HG03039 (cell line): ENCODE measurements at regions not wholly inside any gene's neighbourhood (a gene's known extent, or its start where the extent isn't known, plus 50 kb on each side); places are given as distances from the start of the nearest gene placed in this dataset.
"Not testable (repeated sequence)": the region's sequence is repeated elsewhere in the genome, so short reads cannot be mapped to it uniquely, and the experiment has no call there.

ENCODE experiments used
- ATAC-seq: cut with Tn5 transposase; IDR thresholded peaks from one replicate; pipeline ENCODE4 v1.9.1; 2021; ENCODE audit warnings: mild to moderate bottlenecking, moderate library complexity; ENCODE audit not compliant: unreplicated experiment

DNA sequence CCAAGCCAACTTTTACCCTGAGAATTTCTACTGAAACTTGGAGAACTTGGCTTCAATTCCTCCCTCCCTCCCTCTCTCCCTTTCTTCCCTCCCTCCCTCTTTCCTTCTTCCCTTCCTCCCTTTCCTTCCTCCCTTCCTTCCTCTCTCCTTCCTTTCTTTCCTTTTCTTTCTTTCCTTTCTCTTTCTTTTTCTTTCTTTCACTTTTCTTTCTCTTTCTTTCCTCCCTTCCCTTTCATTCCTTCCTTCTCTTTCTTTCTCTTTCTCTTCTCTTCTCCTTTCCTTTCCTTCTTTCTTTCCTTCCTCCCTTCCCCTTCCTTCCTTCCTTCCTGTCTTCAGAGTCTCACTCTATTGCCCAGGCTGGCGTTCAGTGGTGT is 268.1 kb upstream of the SDK2 start:
- ATAC-seq, result no peak

DNA sequence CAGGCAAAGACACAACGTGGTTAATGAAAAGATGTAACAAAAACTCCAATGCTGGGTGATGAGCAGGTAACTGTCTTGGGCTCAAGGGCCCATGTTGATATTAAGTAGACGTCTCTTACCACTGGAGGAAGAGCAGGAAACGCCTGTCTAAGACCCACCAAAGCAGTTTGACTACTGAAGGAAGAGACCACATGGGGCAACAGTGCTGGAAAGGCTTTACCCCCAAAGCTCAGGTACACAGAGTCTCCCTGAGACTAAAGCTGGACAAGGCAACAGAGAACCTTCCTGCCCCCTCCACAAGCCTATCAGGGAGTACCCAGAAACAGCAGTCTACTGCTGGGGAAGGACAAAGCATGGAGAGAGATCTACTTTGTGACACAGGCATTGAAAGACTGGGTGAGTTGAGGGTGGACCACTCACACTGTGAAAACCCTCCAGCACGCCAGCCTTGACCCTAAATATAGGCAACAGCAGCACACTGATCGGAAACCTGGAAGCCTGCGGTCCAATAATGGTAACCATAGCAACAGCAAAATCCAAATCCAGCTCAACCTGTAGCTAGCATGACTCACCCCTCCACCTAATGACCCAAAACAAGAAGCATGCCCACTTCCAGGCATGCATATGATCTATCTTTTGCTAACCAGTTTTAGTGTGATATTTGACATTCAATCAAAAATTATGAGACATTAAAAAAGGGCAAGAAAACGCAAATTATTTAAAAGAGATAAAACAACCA is 270.5 kb upstream of the SDK2 start:
- no peak for ATAC-seq

DNA sequence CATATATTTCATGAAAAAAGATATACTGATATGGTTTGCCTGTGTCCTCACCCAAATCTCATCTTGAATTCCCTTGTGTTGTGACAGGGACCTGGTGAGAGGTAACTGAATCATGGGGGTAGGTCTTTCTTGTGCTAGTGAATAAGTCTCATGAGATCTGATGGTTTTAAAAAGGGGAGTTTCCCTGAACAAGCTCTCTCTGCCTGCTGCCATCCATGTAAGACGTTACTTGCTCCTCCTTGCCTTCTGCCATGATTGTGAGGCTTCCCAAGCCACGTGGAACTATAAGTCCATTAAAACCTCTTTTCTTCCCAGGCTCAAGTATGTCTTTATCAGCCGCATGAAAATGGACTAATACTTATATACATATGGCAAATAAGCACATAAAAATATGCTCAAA is 274.8 kb upstream of the SDK2 start:
- ATAC-seq, result not testable (repeated sequence)

DNA sequence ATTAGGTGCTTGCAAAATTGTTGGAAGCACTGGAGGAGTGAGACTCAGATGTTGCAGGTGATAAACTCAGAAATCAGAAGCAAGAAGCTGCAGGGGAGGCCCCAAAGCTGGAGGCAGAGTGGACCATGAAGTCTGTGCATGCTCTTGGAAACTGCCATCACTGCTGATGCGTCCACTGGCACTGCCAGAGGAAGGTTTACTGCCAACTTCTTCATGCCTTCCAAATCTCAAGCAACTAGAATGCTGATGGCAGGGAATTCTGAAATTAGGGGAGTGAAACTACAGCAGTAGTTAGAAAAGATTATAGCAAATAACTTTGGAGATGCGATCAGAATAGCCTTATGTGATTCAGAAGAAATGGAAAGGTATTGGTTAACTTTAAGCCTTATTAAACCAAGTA is 277.1 kb upstream of the SDK2 start:
- no peak for ATAC-seq

DNA sequence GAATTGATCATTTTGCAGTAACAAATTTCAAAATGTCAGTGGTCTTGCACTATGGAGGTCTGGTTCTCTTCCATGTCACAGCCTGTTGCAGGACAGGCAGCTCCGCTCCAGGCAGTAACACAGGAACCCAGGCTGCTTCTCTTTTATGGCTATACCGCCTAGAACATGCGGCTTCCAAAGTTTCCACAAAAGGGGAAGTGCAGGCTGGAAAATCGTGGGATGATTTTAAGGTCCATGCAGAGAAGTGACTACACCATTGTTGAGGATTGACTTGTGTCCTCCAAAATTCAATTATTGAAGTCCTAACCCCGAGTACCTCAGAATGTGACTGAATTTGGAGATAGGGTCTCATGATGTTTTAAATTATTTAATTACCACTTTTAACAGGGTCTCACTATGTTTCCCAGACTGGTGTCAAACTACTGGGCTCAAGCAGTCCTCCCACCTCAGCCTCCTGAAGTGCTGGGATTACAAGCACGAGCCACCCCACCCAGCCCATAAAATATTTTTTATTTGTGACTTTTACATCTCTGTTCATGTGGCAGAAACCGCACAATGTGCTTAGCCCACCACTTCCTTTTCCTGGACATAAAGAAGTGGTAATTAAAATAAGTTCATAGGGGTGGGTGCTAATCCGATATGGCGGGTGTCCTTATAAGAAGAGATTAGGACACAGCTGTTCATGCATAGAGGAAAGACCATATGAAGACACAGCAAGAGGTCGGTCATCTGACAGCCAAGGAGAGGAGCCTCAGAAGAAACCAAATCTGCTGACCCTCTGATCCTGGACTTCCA is 279.2 kb upstream of the RPL38 start:
- no peak for ATAC-seq

DNA sequence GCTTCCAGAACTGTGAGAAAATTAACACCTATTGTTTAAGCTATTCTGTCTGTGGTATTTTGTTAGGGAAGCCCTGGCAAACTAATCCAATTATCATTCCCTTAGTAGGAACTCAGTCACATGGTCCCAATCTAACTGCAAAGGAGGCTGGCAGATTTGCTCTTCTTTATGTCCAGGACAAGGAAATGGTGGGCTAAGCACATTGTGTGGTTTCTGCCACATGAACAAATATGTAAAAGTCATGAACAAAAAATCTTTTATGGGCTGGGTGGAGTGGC is 278.6 kb upstream of the RPL38 start:
- ATAC-seq, result no peak

DNA sequence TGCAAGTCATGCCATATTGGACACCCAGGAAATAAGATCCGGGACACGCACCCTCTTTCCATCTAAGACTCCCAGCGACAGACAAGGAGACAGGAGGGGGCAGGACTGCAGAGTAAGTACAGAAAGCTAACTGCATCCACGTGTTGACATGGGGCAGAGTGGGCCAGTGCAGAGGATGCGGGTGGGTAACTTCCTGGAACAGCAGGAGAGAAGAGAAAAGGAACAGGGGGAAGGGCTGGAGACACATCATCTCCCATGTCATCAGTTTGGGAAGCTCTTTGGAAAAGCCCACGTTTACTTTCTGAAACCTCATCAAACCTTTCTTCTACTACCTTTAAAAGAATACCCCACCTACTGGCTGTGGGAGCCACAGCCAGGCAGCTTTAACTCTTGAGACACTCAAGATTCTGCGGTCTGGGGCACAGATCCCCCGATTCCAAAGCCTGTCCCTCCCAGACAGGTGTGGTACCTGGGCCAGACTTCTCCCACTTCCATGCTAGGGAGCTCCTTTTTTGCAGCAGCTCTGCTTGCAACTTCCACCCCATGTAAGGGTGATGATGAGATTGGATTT is 273.5 kb upstream of the RPL38 start:
- no peak for ATAC-seq

DNA sequence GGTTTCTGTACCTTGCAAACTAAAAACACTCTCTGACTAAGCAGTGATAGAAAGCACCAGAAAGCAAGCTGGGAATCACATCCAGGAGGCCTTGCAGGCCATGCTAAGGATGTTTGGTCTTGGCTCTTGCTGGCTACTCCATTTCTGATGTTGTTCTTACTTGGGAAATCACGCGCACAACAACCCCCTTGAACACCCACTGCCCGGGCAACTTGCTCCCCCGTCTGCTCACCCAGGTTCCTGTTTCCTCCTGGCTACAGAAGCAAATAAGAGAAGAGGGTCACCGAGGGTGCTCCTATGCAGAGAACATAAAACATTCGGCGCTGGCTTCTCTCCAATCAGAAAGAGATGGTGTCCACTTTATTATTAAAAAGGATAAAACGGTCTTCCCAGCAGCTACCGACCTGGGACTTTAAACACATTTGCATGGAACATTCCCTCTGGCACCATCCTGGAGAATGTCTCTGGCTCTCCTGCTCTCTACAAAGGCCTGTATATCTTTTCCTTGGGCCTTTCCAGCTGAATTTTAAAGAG is 271.2 kb upstream of the RPL38 start:
- ATAC-seq, result no peak

DNA sequence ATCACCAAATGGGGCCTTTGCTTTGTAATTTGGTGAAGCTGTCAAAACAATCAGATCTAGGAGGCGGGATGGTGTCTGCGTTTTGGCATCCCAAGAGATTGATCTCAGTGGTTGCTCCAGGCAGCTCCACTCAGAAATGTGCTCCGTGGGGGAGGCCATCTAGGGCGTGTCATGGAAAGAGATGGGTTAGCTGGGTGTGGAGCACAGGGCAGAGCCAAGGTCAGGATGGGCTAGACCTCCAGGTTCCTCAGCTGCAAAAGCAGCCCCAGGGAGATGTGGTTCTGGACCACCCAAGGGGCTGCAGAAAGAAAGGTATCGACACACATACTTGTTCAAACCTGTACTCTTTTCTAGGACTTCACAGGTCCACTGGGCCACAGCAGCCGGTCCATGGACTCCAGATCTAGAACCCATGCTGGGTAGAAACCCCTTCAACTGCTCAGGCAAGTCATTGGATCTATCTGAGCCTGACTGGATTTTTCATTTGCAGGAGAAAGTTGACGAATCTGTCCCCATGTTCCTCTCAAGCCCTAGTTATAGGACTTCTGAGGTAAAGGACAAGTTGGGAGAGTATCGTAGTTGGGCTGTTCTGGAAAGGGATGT is 270.2 kb upstream of the RPL38 start:
- ATAC-seq, result no peak

DNA sequence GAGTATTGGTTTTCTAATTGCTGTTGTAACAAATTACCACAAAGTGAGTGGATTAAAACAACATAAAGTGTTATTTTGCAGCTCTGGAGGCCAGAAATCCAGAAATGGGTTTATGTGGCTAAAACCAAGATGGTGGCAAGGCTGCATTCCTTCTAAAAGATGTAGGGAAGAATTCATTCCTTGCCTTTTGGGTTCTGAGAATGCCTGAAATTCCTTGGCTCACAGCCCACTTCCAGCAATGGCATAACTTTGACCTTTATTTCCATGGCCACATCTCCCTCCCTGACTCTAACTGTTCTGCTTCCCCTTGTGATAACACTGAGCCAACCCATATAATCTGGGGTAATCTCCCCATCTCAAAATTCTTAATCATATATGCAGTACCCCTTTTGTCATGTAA is 269.6 kb upstream of the RPL38 start:
- ATAC-seq, result no peak

DNA sequence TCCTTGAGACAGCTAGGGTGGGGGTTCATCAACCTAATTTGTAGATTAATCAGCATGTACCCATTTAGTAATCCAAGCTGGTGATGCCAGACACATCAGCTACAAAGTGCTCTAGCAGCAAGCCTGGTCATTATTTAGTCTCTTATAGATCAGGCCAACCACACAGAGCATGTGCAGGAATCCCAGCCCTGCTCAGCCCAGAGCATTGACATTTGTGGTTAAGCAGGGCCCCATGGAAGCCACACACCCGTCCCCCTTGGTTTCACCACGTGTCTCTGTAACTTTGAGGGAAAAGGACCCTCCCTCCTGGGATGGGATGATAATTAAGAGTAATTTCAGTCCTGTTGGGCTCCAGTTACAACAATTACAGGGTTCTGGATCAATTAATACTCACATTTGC is 268.8 kb upstream of the RPL38 start:
- no peak for ATAC-seq

DNA sequence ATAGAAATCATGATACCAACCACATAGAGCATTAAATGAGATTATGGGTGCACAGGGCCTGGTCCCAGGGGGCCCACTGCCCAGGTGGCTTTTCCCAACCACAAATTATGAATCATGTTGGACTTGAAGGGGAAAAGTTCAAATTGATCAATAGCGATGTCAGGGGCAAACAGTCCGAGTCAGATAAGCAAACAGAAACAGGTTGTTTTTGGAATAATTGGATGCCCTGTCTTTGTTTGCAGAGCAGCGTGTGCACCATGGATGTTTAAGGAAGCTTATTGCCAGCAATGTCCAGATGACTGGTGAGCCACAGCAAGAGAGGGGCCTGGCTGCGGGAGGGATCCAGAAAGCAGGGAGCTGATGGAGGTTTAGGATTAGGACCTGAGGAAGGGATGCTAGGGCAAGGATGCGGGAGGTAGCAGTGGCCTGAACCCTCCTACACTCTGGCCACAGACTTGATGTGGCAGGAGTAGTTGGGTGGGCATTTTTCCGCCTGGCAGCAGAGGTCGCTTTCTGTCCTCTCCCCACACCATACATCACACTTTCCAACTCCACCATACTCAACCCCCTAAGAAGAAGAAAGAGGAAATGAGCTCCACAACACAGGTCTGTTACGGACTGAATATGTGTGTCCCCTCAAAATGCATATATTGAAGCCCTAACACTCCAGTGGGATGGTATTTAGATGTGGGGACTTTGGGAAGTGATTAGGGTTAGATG is 266.4 kb upstream of the RPL38 start:
- no peak for ATAC-seq

DNA sequence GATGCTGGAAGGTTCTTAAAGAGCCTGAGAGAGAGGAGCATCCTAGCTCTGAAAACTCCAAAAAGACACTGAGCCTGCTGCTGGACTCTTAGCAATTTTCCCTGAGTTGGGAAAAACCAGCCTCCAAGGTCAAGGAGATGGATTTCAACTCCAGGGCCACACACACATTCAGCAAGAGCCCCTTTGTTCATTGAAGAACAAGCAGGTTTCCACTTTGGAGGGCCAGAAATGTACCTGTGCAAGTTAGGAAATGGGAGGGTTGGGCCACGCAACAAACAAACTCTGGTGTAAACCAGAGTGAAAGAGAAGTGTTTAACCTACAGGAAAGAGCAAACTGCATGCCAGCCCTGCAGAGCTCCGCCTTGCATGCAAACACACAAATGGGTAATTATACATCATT is 264.8 kb upstream of the RPL38 start:
- no peak for ATAC-seq

DNA sequence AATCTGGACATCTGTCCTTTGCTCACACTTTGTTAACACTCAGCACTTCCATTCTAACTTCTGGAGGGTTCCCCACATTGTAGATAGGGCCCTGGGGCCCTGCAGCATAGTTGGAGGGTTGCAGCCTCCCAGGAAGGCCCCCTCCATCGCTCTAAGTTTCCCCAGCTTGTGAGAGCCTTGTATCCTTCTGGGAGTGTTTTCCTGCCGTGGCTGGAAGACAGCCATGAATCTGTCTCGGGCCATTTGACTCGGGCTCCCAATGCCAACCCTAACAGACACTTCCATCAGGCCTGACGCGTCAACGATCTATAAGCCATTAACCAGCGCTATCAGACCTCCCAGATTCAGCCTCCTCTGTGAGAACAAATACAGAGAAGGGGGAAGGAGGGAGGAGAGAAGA is 263.7 kb upstream of the RPL38 start:
- ATAC-seq, result no peak

DNA sequence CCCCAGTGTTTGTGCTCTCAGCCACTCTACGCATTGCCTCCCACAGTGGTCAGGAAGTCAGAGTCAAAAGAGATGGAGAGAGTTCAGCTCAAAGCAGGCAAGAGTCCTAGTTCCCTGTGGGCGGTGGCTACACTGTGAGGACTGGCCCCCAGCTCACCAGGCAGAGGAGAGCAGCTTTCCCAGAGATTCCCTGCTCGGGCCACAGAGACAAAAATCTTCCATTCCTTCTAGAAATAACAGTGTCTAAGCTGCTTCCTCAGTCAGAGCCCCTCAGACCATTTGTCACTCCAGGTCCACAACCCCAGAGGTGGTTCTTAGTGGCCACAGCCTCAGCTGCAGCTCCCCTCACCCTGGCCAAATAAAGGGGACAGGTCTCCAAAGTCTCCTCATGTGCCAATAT is 263.0 kb upstream of the RPL38 start:
- no peak for ATAC-seq

DNA sequence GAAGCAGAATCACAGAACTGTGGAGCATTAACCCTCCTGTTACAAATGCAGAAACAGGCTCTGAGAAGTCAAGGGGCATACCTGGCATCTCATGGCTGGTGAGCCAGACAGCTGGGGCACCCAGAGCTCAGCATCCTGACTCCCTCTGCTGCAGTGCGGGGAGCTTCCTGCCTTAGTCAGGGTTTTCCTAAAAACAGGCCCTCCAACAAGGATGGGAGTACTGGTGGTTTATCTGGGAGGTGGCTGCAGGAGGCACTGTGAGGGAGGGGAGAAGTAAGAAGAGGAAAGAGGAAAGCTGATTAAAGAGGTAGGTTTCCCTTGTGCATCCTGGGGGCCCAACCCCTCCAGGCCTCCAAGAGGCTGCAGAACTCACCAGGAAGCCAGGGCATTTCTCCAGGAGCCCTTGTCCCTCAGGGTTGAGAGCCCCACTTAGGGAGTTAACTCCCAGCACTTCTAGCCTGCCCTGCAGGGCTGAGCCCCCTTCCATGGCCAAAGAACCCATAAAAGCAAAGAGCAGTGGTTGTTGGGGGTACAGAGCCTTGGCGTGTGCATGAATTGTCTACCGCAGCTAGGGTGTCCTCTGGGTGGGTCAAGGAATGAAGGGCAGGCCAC is 261.5 kb upstream of the RPL38 start:
- no peak for ATAC-seq

DNA sequence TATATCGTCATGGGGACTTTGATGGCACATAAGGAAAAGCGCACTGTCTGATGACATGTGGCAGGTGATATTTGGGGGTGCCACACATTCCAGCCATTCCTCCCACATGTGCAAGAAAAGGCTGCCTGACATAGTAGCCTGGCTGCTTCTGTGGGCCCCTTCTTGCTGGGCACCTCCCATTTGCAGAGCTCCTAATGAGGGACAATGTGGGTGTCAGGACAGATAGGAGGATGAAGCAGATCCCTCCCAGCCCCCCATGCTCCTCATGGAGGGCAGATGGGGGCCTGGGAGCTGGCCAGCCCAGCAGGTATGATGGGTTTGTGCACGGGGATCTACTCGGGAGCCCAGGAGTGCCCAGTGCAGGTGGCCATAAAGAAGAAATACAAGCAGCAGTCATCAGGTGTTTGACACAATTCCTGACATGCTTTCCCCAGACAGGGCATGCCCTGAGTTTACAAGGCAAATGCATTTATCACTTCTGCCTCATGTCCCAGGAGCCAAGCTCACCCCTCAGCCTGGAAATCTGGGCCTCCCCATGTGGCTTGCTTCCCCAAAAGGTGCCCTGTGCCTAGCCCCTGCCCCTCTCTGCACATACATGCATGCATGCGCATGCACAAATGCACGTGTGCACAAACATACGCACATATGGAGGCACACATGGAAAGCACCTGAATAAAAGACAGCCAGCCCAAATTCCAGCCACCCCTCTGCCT is 260.6 kb upstream of the RPL38 start:
- no peak for ATAC-seq

DNA sequence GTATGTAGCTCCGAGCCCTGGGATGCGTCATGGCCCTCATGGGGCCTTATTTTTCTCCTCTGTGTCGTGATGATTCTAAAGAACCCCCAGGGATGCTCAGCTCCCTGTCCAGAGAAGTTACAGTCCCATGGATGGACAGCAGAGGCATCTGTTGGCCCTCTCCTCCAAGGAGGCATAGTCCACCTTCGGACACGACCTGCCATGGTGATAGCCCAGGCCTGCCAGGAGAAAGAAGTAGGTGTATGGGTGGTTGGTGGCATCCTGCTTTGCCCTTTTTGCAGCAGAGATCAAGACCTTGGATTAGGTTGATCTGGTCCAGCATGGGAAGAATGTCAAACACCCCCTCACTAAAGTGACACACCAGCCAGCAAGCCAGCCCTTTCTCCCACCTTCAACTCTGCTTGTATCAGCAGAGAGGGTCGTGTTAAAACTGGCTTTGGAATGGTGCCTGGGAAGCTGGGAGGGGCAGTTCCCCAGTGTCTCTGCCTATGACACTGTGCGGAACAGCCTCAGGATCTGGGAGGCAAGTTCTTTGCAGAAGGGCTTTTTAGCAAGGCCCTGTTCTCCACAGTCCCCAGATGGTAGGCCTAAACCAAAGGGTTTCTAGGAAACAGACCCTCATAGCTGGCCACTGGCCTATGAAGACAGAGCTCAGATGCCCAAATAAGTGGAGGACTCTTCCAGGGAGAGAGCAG is 259.9 kb upstream of the RPL38 start:
- ATAC-seq, result no peak

DNA sequence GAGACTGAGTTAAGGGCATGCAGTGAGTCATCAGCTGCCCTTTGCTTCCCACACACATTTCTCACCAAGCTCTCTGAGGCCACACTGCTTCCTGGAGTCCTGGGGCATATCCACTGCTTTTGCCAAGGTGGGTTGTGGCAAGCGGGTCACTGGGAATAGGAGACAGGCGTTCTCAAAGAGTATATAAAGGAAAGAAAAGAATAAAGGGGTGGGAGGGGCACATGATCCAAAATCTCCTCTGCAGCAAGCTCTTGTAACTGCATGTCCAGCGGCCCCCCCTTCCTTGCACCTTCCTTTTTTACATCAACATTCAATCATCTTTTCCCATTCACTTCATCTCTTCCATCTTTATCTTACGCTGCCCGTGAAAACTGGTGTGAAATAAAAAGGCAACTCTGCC is 259.1 kb upstream of the RPL38 start:
- ATAC-seq, result no peak
